Heart left ventricle (tissue), 16 donors: ENCODE measurements at regions not wholly inside any gene's neighbourhood (a gene's known extent, or its start where the extent isn't known, plus 50 kb on each side); places are given as distances from the start of the nearest gene placed in this dataset.

Experiments used
- ATAC-seq, 4 donors: fragments of 200-7000 bp; cut with Tn5 transposase; one replicate each; pipeline ENCODE4 v1.9.1; 2020 to 2022; ENCODE audit warnings: moderate library complexity in 4 of 4, mild to moderate bottlenecking in 3 of 4, moderate number of reproducible peaks in 1 of 4
- DNase-seq, 5 donors: peaks; one replicate each; pipeline ENCODE4 v3.0.0-alpha.2; 2020
- H3K27ac ChIP-seq, 12 donors: fragments of 200-600 bp; sonication (generic) in 4 of 12; one replicate each; pipeline versions ENCODE4 v1.5.0 to v1.8.0; 2016 to 2022; ENCODE audit warnings: mild to moderate bottlenecking in 2 of 12
- H3K27me3 ChIP-seq, 9 donors: fragments of 200-600 bp; sonication (generic) in 2 of 9; one replicate each; pipeline versions ENCODE4 v1.5.1 to v1.8.0; 2016 to 2022; ENCODE audit warnings: mild to moderate bottlenecking in 3 of 9
- H3K36me3 ChIP-seq, 9 donors: fragments of 200-600 bp; sonication (generic) in 2 of 9; one replicate each; pipeline versions ENCODE4 v1.5.0 to v1.8.0; 2018 to 2022; ENCODE audit warnings: mild to moderate bottlenecking in 2 of 9
- H3K4me1 ChIP-seq, 12 donors: fragments of 200-600 bp; sonication (generic) in 4 of 12; one replicate each; pipeline versions ENCODE4 v1.5.0 to v1.8.0; 2016 to 2022; ENCODE audit warnings: mild to moderate bottlenecking in 3 of 12
- H3K4me3 ChIP-seq, 12 donors: fragments of 200-600 bp; sonication (generic) in 4 of 12; one replicate each; pipeline versions ENCODE4 v1.5.0 to v1.8.0; 2017 to 2022; ENCODE audit warnings: mild to moderate bottlenecking in 9 of 12, moderate library complexity in 4 of 12
- H3K9me3 ChIP-seq, 12 donors: fragments of 200-600 bp; sonication (generic) in 4 of 12; one replicate each; pipeline versions ENCODE4 v1.5.0 to v1.8.0; 2016 to 2022; ENCODE audit warnings: mild to moderate bottlenecking in 1 of 12
- POLR2A ChIP-seq, 2 donors: fragments of 450-650 bp; IDR thresholded peaks; one replicate each; pipeline ENCODE4 v1.6.1; 2017; ENCODE audit warnings: antibody characterized with exemption in 2 of 2, mild to moderate bottlenecking in 2 of 2, moderate library complexity in 2 of 2
- WGBS, 4 donors: extraction: QIAGEN DNeasy Blood & Tissue Kit in 2 of 4; methylation state at CpG; one replicate each; pipeline versions ENCODE4 v1.1.5 to v1.1.7; 2013 to 2018; 5-methylcytosine and 5-hydroxymethylcytosine counted together
- intact Hi-C, 10 donors: fragments of 100-400 bp; cut with DNase I; formaldehyde crosslinking; loops; one replicate each; pipeline versions ENCODE4 v1.11.1 to v1.14.2; 2022
- TF ChIP-seq, protein P1 (sequence below), 12 donors: fragments of 200-600 bp; sonication (generic) in 4 of 12; IDR thresholded peaks; one replicate each; pipeline versions ENCODE4 v1.5.0 to v1.8.0; 2018 to 2022; ENCODE audit warnings: antibody characterized with exemption in 12 of 12, mild to moderate bottlenecking in 5 of 12
- donor health status: ischemic (EF 13 %, LVEDD 7.1; RV severe dilation, severe dysfunction).
- donor health status: healthy with polysubstance abuse.
- donor health status: DM: no; HTN: yes; CAD: no.
- donor health status: DM: no; HTN: no; CAD: no.
- donor health status: ischemic (EF 25% LVEDD 6.9; RV normal size, moderate dysfunction).
- donor health status: ischemic (EF 25% LVEDD 5.7; RV mildly dilated, moderate dysfunction).
- donor health status: healthy.
- donor health status: DM: yes; HTN: yes; CAD: no.
- donor health status: ischemic (EF 35%, LVEDD 5.7; RV mildly dilated, moderate dysfunction).
- donor health status: nonischemic (EF 11% LVEDD 7.7; RV severe dilation, severe dysfunction).
- donor health status: DM: yes; HTN: yes; CAD: no.
- donor health status: PGD.
- donor health status: ischemic (EF 29% LVEDD 5.4; RV normal size, mild dysfunction).
- donor health status: nonischemic (EF 23%, LVEDD 6.1; RV moderate dilation, normal function).

DNA sequence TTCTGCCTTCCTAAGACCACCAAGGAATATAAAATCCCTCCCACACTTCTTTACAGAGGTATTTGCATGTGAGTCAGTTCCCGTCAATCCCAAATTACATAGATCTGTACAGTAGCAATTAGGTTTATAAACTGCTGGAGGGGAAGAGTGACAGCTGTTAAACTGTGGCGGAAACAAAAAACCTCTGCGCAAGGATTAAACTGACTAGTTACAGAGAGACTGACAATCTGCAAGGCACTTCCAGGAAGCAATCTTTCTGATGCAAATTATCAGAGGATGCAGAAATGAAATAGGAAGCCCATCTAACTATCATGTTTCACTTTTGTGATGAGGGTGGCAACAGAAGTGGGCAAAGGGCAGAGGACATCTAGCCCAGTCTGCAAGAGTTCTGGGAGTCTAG lies 150.4 kb downstream of the RTP4 start:
- no peak for DNase-seq
- Histone ChIP-seq H3K27me3 (no peaks in the 10 kb centered on the region), H3K4me3 (no peak overlapping the region), H3K27ac (no peak overlapping the region), H3K4me1 (peaks cover 0 to 9% (median 0%) of the 10 kb centered on the region in 12 donors), H3K9me3 (no peaks in the 10 kb centered on the region), H3K36me3 (no peaks in the 10 kb centered on the region)
- TF ChIP-seq POLR2A (IDR thresholded peaks at IDR 0.05) = no peak
- TF ChIP-seq, protein P1, sequence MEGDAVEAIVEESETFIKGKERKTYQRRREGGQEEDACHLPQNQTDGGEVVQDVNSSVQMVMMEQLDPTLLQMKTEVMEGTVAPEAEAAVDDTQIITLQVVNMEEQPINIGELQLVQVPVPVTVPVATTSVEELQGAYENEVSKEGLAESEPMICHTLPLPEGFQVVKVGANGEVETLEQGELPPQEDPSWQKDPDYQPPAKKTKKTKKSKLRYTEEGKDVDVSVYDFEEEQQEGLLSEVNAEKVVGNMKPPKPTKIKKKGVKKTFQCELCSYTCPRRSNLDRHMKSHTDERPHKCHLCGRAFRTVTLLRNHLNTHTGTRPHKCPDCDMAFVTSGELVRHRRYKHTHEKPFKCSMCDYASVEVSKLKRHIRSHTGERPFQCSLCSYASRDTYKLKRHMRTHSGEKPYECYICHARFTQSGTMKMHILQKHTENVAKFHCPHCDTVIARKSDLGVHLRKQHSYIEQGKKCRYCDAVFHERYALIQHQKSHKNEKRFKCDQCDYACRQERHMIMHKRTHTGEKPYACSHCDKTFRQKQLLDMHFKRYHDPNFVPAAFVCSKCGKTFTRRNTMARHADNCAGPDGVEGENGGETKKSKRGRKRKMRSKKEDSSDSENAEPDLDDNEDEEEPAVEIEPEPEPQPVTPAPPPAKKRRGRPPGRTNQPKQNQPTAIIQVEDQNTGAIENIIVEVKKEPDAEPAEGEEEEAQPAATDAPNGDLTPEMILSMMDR (IDR thresholded peaks at IDR 0.05) = no peak
- WGBS, 4 donors = 74 to 88% (median 78%) methylated on average over 3 of the region's 3 CpGs
- ATAC-seq = no peak
- intact Hi-C loops = no loop called here

DNA sequence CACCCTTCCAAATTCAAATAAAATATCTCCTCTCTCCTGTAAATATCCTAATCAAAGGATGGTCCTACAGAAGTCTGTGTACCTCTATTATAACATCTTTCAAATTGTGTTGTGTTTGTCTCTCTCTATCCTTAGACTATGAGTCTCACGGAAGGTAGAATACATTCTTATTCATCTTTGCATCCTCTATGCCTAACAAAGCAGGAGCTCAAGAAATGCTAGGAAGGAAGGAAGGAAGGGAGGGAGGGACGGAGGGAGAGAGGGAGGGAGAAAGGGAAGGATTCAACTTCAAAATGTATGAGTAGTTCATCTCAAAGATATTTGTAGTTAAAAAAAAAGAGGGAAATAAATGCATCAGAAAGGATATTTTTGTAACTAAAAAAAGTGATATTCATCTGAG lies 150.0 kb downstream of the RTP4 start:
- intact Hi-C loops = no loop called here
- H3K4me3 ChIP-seq = no peak overlapping the region
- DNase-seq (no peak), ATAC-seq (no peak)
- TF ChIP-seq POLR2A (IDR thresholded peaks at IDR 0.05) = no peak
- TF ChIP-seq, protein P1 (IDR thresholded peaks at IDR 0.05) = no peak
- H3K9me3 ChIP-seq = peaks cover 0 to 2% (median 0%) of the 10 kb centered on the region in 12 donors
- H3K4me1 ChIP-seq = peaks cover 0 to 9% (median 0%) of the 10 kb centered on the region in 12 donors
- WGBS, 4 donors = 52 to 60% (median 54%) methylated on average over 2 of the region's 2 CpGs
- no peaks in the 10 kb centered on the region for H3K36me3 ChIP-seq
- H3K27me3 ChIP-seq = no peaks in the 10 kb centered on the region
- H3K27ac ChIP-seq = no peak overlapping the region

DNA sequence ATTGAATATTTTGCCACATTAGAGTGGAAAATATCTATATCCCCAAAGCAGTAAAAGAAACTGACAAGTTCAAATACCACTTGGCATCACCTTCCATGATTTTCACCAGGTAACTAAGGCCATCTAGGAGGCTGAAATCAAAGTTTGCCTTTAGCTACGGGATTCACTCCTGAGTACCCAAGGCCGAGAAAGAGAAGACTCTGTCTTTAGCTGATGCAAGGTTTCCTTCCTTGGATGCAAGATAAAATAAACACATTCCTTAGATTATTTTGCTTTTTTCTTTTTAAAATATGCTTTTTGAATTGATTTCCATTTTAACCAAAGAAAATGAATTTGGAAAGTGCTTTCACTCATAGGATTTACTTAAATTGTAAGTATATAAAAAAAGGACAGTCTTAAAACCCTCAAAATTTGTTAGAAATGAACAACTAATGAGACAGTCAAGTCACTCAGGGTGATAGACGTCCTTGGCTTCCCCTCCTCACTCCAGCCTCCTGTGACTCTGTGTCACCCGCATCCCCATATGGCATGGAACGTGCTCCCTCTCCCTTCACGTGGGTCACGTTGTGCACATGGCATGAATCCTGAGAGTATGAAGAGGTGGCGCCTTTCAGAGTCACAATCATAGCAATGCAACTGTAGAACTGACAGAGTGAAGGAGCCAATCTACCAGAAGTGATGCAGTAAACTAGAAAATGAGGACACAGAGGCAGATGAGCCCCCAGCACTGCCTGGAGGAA lies 148.4 kb downstream of the RTP4 start:
- H3K27ac ChIP-seq = no peak overlapping the region
- DNase-seq = no peak
- H3K9me3 ChIP-seq = peaks cover 0 to 13% (median 0%) of the 10 kb centered on the region in 12 donors
- no peak overlapping the region for H3K4me3 ChIP-seq
- no peaks in the 10 kb centered on the region for H3K27me3 ChIP-seq
- H3K4me1 ChIP-seq = peaks cover 0 to 9% (median 0%) of the 10 kb centered on the region in 12 donors
- no peak for ATAC-seq
- H3K36me3 ChIP-seq = no peaks in the 10 kb centered on the region
- no peak for TF ChIP-seq POLR2A (IDR thresholded peaks at IDR 0.05)
- TF ChIP-seq, protein P1 (IDR thresholded peaks at IDR 0.05) = no peak
- 77 to 84% (median 82%) methylated on average over 8 of the region's 8 CpGs for WGBS, 4 donors
- intact Hi-C loops = no loop called here

- no peak for ATAC-seq
- Histone ChIP-seq H3K36me3 (no peaks in the 10 kb centered on the region), H3K27ac (no peak overlapping the region), H3K27me3 (no peaks in the 10 kb centered on the region), H3K9me3 (peaks cover 0 to 10% (median 0%) of the 10 kb centered on the region in 12 donors), H3K4me1 (no peaks in the 10 kb centered on the region), H3K4me3 (no peak overlapping the region)
- 63 to 69% (median 67%) methylated on average over 5 of the region's 5 CpGs for WGBS, 4 donors
- no peak for DNase-seq
- TF ChIP-seq, protein P1 (IDR thresholded peaks at IDR 0.05) = no peak
- TF ChIP-seq POLR2A (IDR thresholded peaks at IDR 0.05) = no peak
- intact Hi-C loops = no loop called here
These were observed 139.7 kb downstream of the RTP4 start for GRCh38 chr3:187507905-187508304.
